Activated naive CD8-positive, alpha-beta T cell treated with anti-CD3 and anti-CD28 coated beads for 36 hours (primary cell): ENCODE measurements at regions not wholly inside any gene's neighbourhood (a gene's known extent, or its start where the extent isn't known, plus 50 kb on each side); places are given as distances from the start of the nearest gene placed in this dataset.
"Not testable (repeated sequence)": the region's sequence is repeated elsewhere in the genome, so short reads cannot be mapped to it uniquely, and the experiment has no call there.

Source experiments
- DNase-seq: peaks from one replicate; pipeline ENCODE4 v3.0.0; 2021
- H3K27ac Mint-ChIP-seq: one replicate; pipeline ENCODE4 v1.8.0; 2022; ENCODE audit warnings: mild to moderate bottlenecking, moderate library complexity, mixed read lengths
- H3K27me3 Mint-ChIP-seq: one replicate; pipeline ENCODE4 v1.8.0; 2022; ENCODE audit warnings: mild to moderate bottlenecking, mixed read lengths
- H3K36me3 Mint-ChIP-seq: one replicate; pipeline ENCODE4 v1.8.0; 2021; ENCODE audit warnings: mild to moderate bottlenecking, mixed read lengths
- H3K4me1 Mint-ChIP-seq: one replicate; pipeline ENCODE4 v1.8.0; 2021; ENCODE audit warnings: mixed read lengths
- H3K4me3 Mint-ChIP-seq: one replicate; pipeline ENCODE4 v1.8.0; 2022; ENCODE audit warnings: mild to moderate bottlenecking, moderate library complexity, mixed read lengths
- H3K9me3 Mint-ChIP-seq: one replicate; pipeline ENCODE4 v1.8.0; 2022; ENCODE audit warnings: mixed read lengths

- Mint-ChIP-seq H3K27ac (no peak overlapping the region), H3K36me3 (peaks cover 1% of the 10 kb centered on the region), H3K4me1 (peaks cover 23% of the 10 kb centered on the region), H3K9me3 (no peaks in the 10 kb centered on the region), H3K4me3 (no peak overlapping the region), H3K27me3 (no peaks in the 10 kb centered on the region)
- DNase-seq = no peak
Measured at GRCh38 chr1:184823080-184823479, 68.4 kb upstream of the EDEM3 start.

DNA sequence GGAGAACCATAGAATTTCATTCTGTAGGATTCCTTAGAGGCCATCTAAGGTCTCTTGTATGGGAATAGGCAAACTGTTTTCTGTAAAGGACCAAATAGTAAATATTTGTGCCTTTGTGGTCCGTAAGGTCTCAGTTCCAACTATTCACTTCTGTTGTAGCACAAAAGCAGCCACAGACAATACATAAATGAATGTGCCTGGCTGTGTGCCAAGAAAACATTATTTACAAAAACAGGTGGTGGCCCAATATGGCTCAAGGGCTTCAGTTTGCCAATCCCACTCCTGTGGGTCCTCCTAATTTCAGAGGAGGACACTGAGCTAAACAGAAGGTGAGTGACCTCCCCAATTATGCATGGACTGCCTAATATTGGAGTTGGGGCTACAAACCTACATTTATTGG, 67.6 kb upstream of the EDEM3 start:
- no peak for DNase-seq
- no peak overlapping the region for H3K4me3 Mint-ChIP-seq
- no peak overlapping the region for H3K27ac Mint-ChIP-seq
- H3K4me1 Mint-ChIP-seq = peaks cover 23% of the 10 kb centered on the region
- H3K9me3 Mint-ChIP-seq = peaks cover 2% of the 10 kb centered on the region
- peaks cover 5% of the 10 kb centered on the region for H3K36me3 Mint-ChIP-seq
- H3K27me3 Mint-ChIP-seq = no peaks in the 10 kb centered on the region

DNA sequence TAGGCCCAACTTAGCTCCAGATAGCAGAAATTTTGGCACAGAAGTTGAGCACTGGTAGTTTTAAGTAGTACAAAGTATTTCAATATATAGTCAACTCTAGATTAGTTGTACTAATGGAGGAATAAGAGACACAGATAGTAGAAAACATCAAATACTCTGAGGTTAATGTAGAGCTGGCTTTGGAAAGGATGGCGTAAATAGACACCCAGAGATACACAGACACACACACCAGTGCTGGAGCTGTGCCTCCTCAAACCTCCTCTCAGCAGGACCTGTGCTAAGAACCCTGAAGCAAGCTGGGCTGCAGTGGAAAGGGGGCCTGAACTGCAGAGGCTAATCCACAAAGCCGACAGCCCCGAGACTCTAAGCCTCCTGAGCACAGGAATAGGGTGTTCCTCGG, 67.0 kb upstream of the EDEM3 start:
- H3K4me3 Mint-ChIP-seq = no peak overlapping the region
- H3K27me3 Mint-ChIP-seq = no peaks in the 10 kb centered on the region
- H3K36me3 Mint-ChIP-seq = peaks cover 8% of the 10 kb centered on the region
- no peak for DNase-seq
- H3K9me3 Mint-ChIP-seq = peaks cover 2% of the 10 kb centered on the region
- H3K4me1 Mint-ChIP-seq = peaks cover 21% of the 10 kb centered on the region
- H3K27ac Mint-ChIP-seq = no peak overlapping the region

DNA sequence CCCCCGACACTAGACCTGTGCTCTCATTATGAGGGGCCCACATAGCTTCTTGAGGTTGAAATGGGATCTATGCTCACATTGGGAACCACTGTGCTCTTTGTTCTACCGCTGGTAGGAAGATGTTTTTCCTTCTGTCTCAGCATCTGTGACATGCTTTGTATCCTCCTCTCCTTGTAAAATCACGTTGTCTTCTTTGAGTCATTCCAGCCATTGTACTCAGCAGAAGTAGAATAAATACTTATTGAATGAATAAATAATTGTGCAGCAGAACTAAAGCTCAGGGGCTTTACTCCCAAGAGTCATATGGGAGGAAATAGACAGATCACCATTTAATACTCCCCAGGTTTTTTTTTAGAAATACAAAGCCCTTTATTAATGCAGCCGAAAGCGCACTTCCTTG, 66.3 kb upstream of the EDEM3 start:
- peaks cover 8% of the 10 kb centered on the region for H3K36me3 Mint-ChIP-seq
- no peak overlapping the region for H3K4me3 Mint-ChIP-seq
- H3K4me1 Mint-ChIP-seq = peaks cover 15% of the 10 kb centered on the region
- no peak overlapping the region for H3K27ac Mint-ChIP-seq
- no peaks in the 10 kb centered on the region for H3K27me3 Mint-ChIP-seq
- peaks cover 2% of the 10 kb centered on the region for H3K9me3 Mint-ChIP-seq
- DNase-seq = no peak

DNA sequence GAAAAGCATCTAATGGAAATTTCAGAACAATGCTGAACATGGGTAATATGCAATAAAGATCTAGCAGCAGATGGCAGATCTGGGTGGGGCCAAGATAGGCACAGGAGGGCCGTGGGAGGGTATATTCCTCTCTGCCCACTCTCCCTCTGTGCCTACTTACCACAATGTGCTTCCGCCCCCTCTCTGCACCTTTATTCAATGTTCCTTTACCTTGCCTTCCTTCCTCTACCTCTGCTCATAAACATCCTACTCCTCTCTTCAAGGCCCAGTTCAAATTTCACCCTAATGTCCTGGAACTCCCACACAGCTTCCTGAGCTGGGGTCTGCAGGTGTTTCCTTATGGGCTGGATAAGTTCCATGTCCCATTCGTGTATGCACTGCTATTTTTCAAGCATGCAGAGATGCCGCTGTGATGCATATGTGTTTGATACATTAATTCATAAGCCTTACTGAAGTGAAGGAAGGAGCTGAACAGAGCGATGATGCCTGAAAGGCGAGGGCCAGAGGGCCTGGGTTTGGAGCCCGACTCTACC, 65.6 kb upstream of the EDEM3 start:
- peaks cover 10% of the 10 kb centered on the region for H3K4me1 Mint-ChIP-seq
- H3K36me3 Mint-ChIP-seq = peaks cover 8% of the 10 kb centered on the region
- DNase-seq = no peak
- H3K27ac Mint-ChIP-seq = no peak overlapping the region
- H3K27me3 Mint-ChIP-seq = no peaks in the 10 kb centered on the region
- no peak overlapping the region for H3K4me3 Mint-ChIP-seq
- H3K9me3 Mint-ChIP-seq = peaks cover 2% of the 10 kb centered on the region

DNA sequence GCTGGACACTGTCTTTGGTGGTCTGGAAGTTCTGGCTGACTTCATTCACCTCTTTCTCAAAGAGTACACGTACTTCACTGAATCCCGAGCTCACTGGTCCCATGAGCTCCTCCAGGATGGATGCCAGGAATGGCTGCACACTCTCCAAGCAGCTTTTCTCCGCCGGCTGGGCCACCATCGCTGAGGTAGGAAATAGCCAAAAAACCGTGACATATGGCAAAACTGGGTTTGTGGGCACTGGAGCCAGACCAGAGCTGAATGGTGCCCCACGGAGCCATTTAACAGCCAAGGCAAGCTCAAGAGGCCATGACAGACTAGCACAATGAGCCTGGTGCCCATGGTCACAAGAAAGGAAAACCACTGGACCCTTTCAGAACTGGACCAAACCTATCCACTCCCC, 64.0 kb upstream of the EDEM3 start:
- H3K9me3 Mint-ChIP-seq = peaks cover 4% of the 10 kb centered on the region
- DNase-seq = no peak
- H3K36me3 Mint-ChIP-seq = peaks cover 8% of the 10 kb centered on the region
- peaks cover 7% of the 10 kb centered on the region for H3K4me1 Mint-ChIP-seq
- no peaks in the 10 kb centered on the region for H3K27me3 Mint-ChIP-seq
- no peak overlapping the region for H3K27ac Mint-ChIP-seq
- H3K4me3 Mint-ChIP-seq = no peak overlapping the region

- H3K4me3 Mint-ChIP-seq, H3K9me3 Mint-ChIP-seq, H3K36me3 Mint-ChIP-seq, H3K27ac Mint-ChIP-seq, H3K4me1 Mint-ChIP-seq, DNase-seq, H3K27me3 Mint-ChIP-seq: not testable (repeated sequence)
Measured at GRCh38 chr1:184817003-184817402, 62.3 kb upstream of the EDEM3 start.

- Mint-ChIP-seq H3K27me3 (no peaks in the 10 kb centered on the region), H3K36me3 (peaks cover 8% of the 10 kb centered on the region), H3K4me1 (no peaks in the 10 kb centered on the region), H3K9me3 (peaks cover 4% of the 10 kb centered on the region), H3K4me3 (no peak overlapping the region), H3K27ac (no peak overlapping the region)
- no peak for DNase-seq
Measured at GRCh38 chr1:184813528-184814089, 59.0 kb upstream of the EDEM3 start.

GRCh38 chr1:184811439-184812111, 56.9 kb upstream of the EDEM3 start:
- H3K4me3 Mint-ChIP-seq = no peak overlapping the region

DNA sequence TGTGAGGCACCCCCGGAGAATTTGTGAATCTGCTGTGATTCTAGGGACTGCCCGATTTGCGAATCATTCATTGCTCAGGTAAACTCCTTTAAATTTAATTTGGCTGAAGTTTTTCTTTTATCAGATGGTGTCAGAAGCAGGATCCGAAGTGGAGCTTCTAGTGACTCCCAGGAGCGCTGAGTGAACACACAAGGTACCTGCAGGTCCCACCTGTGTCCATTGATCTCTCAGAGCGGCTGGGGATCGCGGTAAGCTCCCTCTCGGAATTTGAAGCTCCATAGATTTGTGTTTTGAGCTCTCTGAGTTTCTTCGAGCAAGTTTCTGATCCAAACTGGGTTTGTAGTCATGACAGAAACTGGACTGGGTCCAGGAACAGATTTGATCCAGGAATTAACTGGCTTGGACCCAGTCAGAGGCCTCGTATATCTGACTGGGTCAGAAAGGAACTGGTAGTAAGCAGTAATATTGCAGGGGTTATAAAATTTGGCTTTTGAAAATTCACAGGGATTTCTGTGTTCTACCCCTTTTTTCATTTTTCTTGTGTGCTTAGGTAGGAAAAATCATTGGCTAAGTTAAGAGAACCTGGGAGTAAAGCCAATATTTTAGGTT, 56.2 kb upstream of the EDEM3 start:
- Mint-ChIP-seq H3K36me3 (no peaks in the 10 kb centered on the region), H3K4me1 (no peaks in the 10 kb centered on the region), H3K27ac (no peak overlapping the region), H3K9me3 (peaks cover 2% of the 10 kb centered on the region), H3K27me3 (no peaks in the 10 kb centered on the region), H3K4me3 (no peak overlapping the region)
- no peak for DNase-seq

More at GRCh38 chr1:184811439-184812111, 56.9 kb upstream of the EDEM3 start:
- Mint-ChIP-seq H3K9me3 (peaks cover 2% of the 10 kb centered on the region), H3K27me3 (no peaks in the 10 kb centered on the region), H3K36me3 (no peaks in the 10 kb centered on the region), H3K4me1 (no peaks in the 10 kb centered on the region), H3K27ac (no peak overlapping the region)
- DNase-seq = no peak

- Mint-ChIP-seq H3K27ac (no peak overlapping the region), H3K9me3 (no peaks in the 10 kb centered on the region)
- no peak for DNase-seq
Measured at GRCh38 chr1:184806296-184806721, 51.7 kb upstream of the EDEM3 start.

GRCh38 chr1:184805667-184806295, 51.1 kb upstream of the EDEM3 start:
- no peaks in the 10 kb centered on the region for H3K36me3 Mint-ChIP-seq
- H3K4me1 Mint-ChIP-seq = peaks cover 3% of the 10 kb centered on the region
- H3K9me3 Mint-ChIP-seq = no peaks in the 10 kb centered on the region
- no peak overlapping the region for H3K4me3 Mint-ChIP-seq
- H3K27me3 Mint-ChIP-seq = no peaks in the 10 kb centered on the region
- no peak overlapping the region for H3K27ac Mint-ChIP-seq
- peak; percentile 72 for DNase-seq

More at GRCh38 chr1:184806296-184806721, 51.7 kb upstream of the EDEM3 start:
- H3K27me3 Mint-ChIP-seq = no peaks in the 10 kb centered on the region
- H3K4me1 Mint-ChIP-seq = peaks cover 3% of the 10 kb centered on the region
- H3K36me3 Mint-ChIP-seq = no peaks in the 10 kb centered on the region
- no peak overlapping the region for H3K4me3 Mint-ChIP-seq
